PC-3 (cell line): ENCODE measurements at regions not wholly inside any gene's neighbourhood (a gene's known extent, or its start where the extent isn't known, plus 50 kb on each side); places are given as distances from the start of the nearest gene placed in this dataset.

ENCODE experiments used
- ATAC-seq: fragments of 200-7000 bp; cut with Tn5 transposase; 2 replicates; pipeline ENCODE4 v1.9.1; 2020; ENCODE audit warnings: mild to moderate bottlenecking, moderate library complexity
- BruUV-seq: library from RNA; stranded (reverse); fragments of 400-500 nt; replicated peaks from 2 replicates; lab custom pipeline; 2021; lab: Mats Ljungman, UMichigan
- CTCF ChIA-PET: fragments of 300-600 bp; sonication (Branson Sonifier 250); formaldehyde crosslinking; loops from one replicate; lab custom pipeline; 2022; ENCODE audit warnings: antibody characterized with exemption; lab: Charles Lee
- POLR2A ChIA-PET: fragments of 300-600 bp; sonication (Branson Sonifier 250); formaldehyde crosslinking; loops from one replicate; lab custom pipeline; 2022; ENCODE audit warnings: antibody characterized with exemption; ENCODE audit not compliant: unreplicated experiment; lab: Charles Lee
- DNase-seq: peaks from one replicate; pipeline ENCODE4 v3.0.0-alpha.2; 2015
- H2AFZ ChIP-seq: fragments of 300-600 bp; sonication (generic); 2 replicates; pipeline ENCODE4 v1.6.0; 2016; ENCODE audit warnings: antibody characterized with exemption, low read length
- H3F3A ChIP-seq: fragments of 300-600 bp; sonication (generic); one replicate; pipeline ENCODE4 v1.6.0; 2017; ENCODE audit warnings: antibody characterized with exemption, low read length, control low read depth, mild to moderate bottlenecking; ENCODE audit not compliant: unreplicated experiment
- H3K27ac ChIP-seq: fragments of 300-600 bp; sonication (generic); 2 replicates; pipeline ENCODE4 v1.5.1; 2016; ENCODE audit warnings: mild to moderate bottlenecking, low read length
- H3K27me3 ChIP-seq: fragments of 300-600 bp; sonication (generic); 2 replicates; pipeline ENCODE4 v1.6.1; 2016; ENCODE audit warnings: low read length, mixed read lengths
- H3K36me3 ChIP-seq: fragments of 300-600 bp; sonication (generic); 2 replicates; pipeline ENCODE4 v1.6.1; 2016; ENCODE audit warnings: low read depth, mixed run types, low read length, mixed read lengths
- H3K4me1 ChIP-seq: fragments of 300-600 bp; sonication (generic); 2 replicates; pipeline ENCODE4 v1.5.1; 2016; ENCODE audit warnings: low read length; ENCODE audit not compliant: insufficient read depth
- H3K4me2 ChIP-seq: fragments of 300-600 bp; sonication (generic); 2 replicates; pipeline ENCODE4 v1.6.0; 2016; ENCODE audit warnings: low read length
- H3K4me3 ChIP-seq: fragments of 300-600 bp; sonication (generic); 2 replicates; pipeline ENCODE4 v1.5.1; 2016; ENCODE audit warnings: mild to moderate bottlenecking, low read length, mixed read lengths
- H3K79me2 ChIP-seq: fragments of 300-600 bp; sonication (generic); 2 replicates; pipeline ENCODE4 v1.6.1; 2017; ENCODE audit warnings: low read length, mixed read lengths
- H3K9ac ChIP-seq: fragments of 300-600 bp; sonication (generic); 2 replicates; pipeline ENCODE4 v1.6.0; 2016; ENCODE audit warnings: mild to moderate bottlenecking, low read length
- H3K9me2 ChIP-seq: fragments of 300-600 bp; sonication (generic); replicated peaks from 2 replicates; pipeline ENCODE4 v1.6.1; 2016; ENCODE audit warnings: mixed run types, low read length, mixed read lengths
- H3K9me3 ChIP-seq: fragments of 300-600 bp; sonication (generic); 2 replicates; pipeline ENCODE4 v1.6.1; 2016; ENCODE audit warnings: low read length, mixed read lengths
- H4K20me1 ChIP-seq: fragments of 300-600 bp; sonication (generic); 2 replicates; pipeline ENCODE4 v1.6.1; 2016; ENCODE audit warnings: low read length, mixed read lengths
- CTCF ChIP-seq: fragments of 300-600 bp; sonication (generic); conservative IDR thresholded peaks from 2 replicates; pipeline ENCODE4 v1.5.1; 2017; ENCODE audit warnings: antibody characterized with exemption, low read depth, mild to moderate bottlenecking, low read length
- EZH2 ChIP-seq: fragments of 300-600 bp; sonication (generic); IDR thresholded peaks from one replicate; pipeline ENCODE4 v1.6.1; 2017; ENCODE audit warnings: antibody characterized with exemption, mild to moderate bottlenecking, low read length; ENCODE audit not compliant: unreplicated experiment
- EZH2phosphoT487 ChIP-seq: fragments of 300-600 bp; sonication (generic); IDR thresholded peaks from 2 replicates; pipeline ENCODE4 v1.6.1; 2018; ENCODE audit warnings: mild to moderate bottlenecking, antibody characterized with exemption, low read length, borderline replicate concordance
- intact Hi-C: fragments of 100-400 bp; cut with micrococcal nuclease; formaldehyde crosslinking; loops from 2 replicates; pipeline ENCODE4 v1.9.0; 2023

- BruUV-seq: no TSS peak
- no peak for ATAC-seq
These were observed 491.9 kb upstream of the ROBO1 start for GRCh38 chr3:80259736-80260135.

GRCh38 chr3:80252113-80252512 is 484.3 kb upstream of the ROBO1 start:
- H3K4me1 ChIP-seq: no peaks in the 10 kb centered on the region
- no peaks in the 10 kb centered on the region for H4K20me1 ChIP-seq
- no TSS peak for BruUV-seq
- ATAC-seq (no peak), DNase-seq (no peak)
- no peak overlapping the region for H3K4me2 ChIP-seq
- no peaks in the 10 kb centered on the region for H3K36me3 ChIP-seq
- TF ChIP-seq EZH2phosphoT487 (no peak), EZH2 (no peak), CTCF (no peak)
- no peak overlapping the region for H3K9ac ChIP-seq
- H3F3A ChIP-seq: no peaks in the 10 kb centered on the region
- intact Hi-C loops: no loop called here
- no peak overlapping the region for H3K4me3 ChIP-seq
- H3K9me2 ChIP-seq: no peaks in the 10 kb centered on the region
- no peaks in the 10 kb centered on the region for H3K27me3 ChIP-seq
- no peaks in the 10 kb centered on the region for H3K9me3 ChIP-seq
- no peak overlapping the region for H2AFZ ChIP-seq
- CTCF ChIA-PET: no interaction called here
- H3K27ac ChIP-seq: no peak overlapping the region
- no peaks in the 10 kb centered on the region for H3K79me2 ChIP-seq
- POLR2A ChIA-PET: no interaction called here

More at GRCh38 chr3:80259736-80260135, 491.9 kb upstream of the ROBO1 start:
- Histone ChIP-seq H3K27me3 (no peaks in the 10 kb centered on the region), H3K9me3 (no peaks in the 10 kb centered on the region), H3K4me2 (no peak overlapping the region), H3K27ac (no peak overlapping the region), H4K20me1 (no peaks in the 10 kb centered on the region), H2AFZ (no peak overlapping the region), H3K79me2 (no peaks in the 10 kb centered on the region), H3K9me2 (no peaks in the 10 kb centered on the region), H3F3A (no peaks in the 10 kb centered on the region), H3K9ac (no peak overlapping the region), H3K4me1 (no peaks in the 10 kb centered on the region), H3K4me3 (no peak overlapping the region), H3K36me3 (no peaks in the 10 kb centered on the region)
- intact Hi-C loops: no loop called here
- TF ChIP-seq EZH2: no peak
- TF ChIP-seq EZH2phosphoT487: no peak
- TF ChIP-seq CTCF: no peak
- no peak for DNase-seq
- ChIA-PET POLR2A (no interaction called here), CTCF (no interaction called here)

GRCh38 chr3:80247766-80248165 is 480.0 kb upstream of the ROBO1 start:
- no peak overlapping the region for H3K4me3 ChIP-seq
- intact Hi-C loops: no loop called here
- BruUV-seq: no TSS peak
- DNase-seq (no peak), ATAC-seq (no peak)
- H3K27me3 ChIP-seq: no peaks in the 10 kb centered on the region
- H4K20me1 ChIP-seq: no peaks in the 10 kb centered on the region
- no peaks in the 10 kb centered on the region for H3K36me3 ChIP-seq
- no peaks in the 10 kb centered on the region for H3K4me1 ChIP-seq
- H3K79me2 ChIP-seq: no peaks in the 10 kb centered on the region
- ChIA-PET POLR2A (no interaction called here), CTCF (no interaction called here)
- no peaks in the 10 kb centered on the region for H3K9me2 ChIP-seq
- H3K9me3 ChIP-seq: no peaks in the 10 kb centered on the region
- H2AFZ ChIP-seq: no peak overlapping the region
- no peak overlapping the region for H3K4me2 ChIP-seq
- H3K9ac ChIP-seq: no peak overlapping the region
- H3F3A ChIP-seq: no peaks in the 10 kb centered on the region
- TF ChIP-seq EZH2 (no peak), EZH2phosphoT487 (no peak), CTCF (no peak)
- no peak overlapping the region for H3K27ac ChIP-seq
